Astrocyte of the cerebellum (primary cell): ENCODE measurements at regions not wholly inside any gene's neighbourhood (a gene's known extent, or its start where the extent isn't known, plus 50 kb on each side); places are given as distances from the start of the nearest gene placed in this dataset.

ENCODE experiments used
- DNase-seq: peaks from one replicate; pipeline ENCODE4 v3.0.0-alpha.2; 2011; ENCODE audit warnings: low read depth
- H3K4me3 ChIP-seq: 2 replicates; pipeline ENCODE4 v1.5.1; 2011; ENCODE audit warnings: mild to moderate bottlenecking, low read depth, low read length, moderate library complexity
- CTCF ChIP-seq: IDR thresholded peaks from 2 replicates; pipeline ENCODE4 v1.5.1; 2012; ENCODE audit warnings: low read length, low read depth, moderate library complexity, mild to moderate bottlenecking; ENCODE audit errors: missing control alignments
- in situ Hi-C: cut with HindIII; loops from 2 replicates; pipeline ENCODE4 v1.10.0; 2017; ENCODE audit warnings: low sequenced_read_pairs

DNA sequence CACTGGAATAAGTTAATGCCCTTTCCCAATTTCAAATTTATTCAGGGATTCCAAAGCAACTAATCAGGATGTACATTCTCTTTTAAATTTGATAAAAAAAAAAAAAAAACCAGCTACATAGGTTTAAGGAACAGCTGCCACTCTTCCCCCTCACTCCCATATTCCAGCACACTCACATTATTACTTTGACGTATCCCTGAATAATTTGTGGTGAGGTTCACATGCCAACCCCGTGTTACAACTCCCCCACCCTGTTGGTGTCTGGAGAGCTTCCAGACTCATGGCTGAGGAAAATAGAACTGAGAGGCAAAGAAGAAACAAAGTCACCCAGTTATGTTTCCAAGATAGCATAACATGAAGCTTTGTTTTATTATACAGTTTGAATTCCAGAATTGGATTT lies 300.5 kb upstream of the MME start:
- H3K4me3 ChIP-seq, result no peak overlapping the region
- peak; percentile 73 for DNase-seq
- in situ Hi-C loops, result no loop called here
- no peak for TF ChIP-seq CTCF

DNA sequence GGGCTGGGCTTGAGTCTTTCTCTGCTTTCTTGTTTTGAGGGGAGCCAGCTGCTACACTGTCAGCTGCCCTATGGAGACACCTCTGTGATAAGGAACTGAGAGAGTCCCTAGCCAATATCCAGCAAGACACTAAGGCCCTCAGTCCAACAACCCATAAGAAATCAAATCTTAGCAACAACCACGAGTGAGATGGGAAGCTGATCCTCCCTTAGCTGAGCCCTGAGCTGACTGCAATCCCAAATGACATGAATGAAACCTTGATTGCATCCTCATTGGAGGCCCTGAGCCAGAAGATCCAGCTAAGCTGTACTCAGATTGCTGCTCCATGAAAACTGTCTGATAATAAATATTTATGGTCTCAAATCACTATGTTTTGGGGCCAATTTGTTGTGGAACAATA lies 302.1 kb upstream of the MME start:
- H3K4me3 ChIP-seq, result no peak overlapping the region
- in situ Hi-C loops, result no loop called here
- no peak for TF ChIP-seq CTCF
- no peak for DNase-seq

DNA sequence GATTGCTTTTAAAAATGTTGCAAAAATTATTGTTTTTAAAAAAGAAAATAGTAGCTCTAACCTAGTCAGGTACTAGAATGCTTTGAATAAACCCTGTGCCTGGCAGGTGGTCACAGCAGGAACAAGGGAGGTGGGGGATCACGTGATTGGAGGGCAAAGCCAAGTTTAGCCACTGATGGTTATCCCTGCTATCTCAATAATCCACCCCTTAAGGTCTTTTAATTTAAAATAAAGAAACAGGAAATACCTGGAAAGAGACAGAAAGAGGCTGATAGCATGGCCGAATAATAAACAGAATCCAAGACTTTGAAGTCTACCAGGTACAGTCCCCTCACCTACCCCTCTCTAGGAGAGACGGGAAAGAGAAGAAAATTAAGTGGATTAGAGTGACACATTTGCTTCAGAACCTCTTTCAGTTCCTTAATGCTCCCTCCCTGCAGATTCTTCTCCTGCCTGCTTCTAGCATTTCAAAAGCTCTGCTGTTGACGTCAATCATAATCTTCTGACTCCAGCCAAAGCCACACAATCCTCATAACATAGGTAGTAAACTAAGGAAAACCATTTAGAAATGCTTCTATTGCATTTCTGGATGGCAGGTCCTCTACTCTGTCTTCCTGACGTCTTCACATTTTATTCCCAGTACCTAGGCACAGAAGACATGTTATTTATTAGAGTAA lies 303.4 kb upstream of the MME start:
- DNase-seq, result no peak
- in situ Hi-C loops, result no loop called here
- no peak for TF ChIP-seq CTCF
- H3K4me3 ChIP-seq, result no peak overlapping the region

DNA sequence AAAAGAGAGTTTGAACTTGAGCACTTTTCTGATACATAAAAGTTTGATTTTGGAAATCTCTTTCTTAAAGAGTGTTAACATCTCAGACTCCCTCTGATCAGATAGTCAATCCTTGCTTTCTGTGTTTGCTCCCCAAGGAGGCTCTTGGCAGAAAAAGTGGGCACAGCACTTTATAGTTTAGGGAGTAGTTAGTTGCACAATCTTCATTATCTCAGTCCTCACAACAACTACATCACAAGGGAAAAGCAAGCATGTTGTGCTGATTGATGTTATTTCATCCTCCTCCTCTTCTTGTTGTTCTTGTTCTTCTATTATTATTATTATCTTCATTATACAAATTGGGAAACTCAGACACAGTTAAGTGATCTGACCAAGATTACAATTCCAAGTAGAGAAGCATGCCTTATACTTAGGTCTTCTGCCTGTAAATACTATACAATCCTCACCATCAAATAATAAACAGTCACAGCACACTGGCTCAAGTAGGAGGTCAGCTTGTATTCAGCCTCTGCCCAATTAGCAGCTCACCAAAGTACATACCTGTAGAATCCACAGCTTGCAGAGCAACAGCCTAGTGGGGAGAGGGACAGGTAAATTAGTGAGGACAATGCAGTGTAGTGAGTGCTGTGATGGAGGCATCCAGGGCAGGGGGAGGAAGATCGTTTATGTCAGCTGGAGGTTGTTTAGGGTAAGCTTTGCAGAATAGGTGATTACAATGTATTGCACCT lies 304.1 kb upstream of the MME start:
- no peak for TF ChIP-seq CTCF
- in situ Hi-C loops, result no loop called here
- no peak overlapping the region for H3K4me3 ChIP-seq
- DNase-seq, result no peak

GRCh38 chr3:154766765-154767503 lies 313.2 kb upstream of the MME start:
- in situ Hi-C loops, result no loop called here
- TF ChIP-seq CTCF, result no peak
- no peak for DNase-seq
- no peak overlapping the region for H3K4me3 ChIP-seq

DNA sequence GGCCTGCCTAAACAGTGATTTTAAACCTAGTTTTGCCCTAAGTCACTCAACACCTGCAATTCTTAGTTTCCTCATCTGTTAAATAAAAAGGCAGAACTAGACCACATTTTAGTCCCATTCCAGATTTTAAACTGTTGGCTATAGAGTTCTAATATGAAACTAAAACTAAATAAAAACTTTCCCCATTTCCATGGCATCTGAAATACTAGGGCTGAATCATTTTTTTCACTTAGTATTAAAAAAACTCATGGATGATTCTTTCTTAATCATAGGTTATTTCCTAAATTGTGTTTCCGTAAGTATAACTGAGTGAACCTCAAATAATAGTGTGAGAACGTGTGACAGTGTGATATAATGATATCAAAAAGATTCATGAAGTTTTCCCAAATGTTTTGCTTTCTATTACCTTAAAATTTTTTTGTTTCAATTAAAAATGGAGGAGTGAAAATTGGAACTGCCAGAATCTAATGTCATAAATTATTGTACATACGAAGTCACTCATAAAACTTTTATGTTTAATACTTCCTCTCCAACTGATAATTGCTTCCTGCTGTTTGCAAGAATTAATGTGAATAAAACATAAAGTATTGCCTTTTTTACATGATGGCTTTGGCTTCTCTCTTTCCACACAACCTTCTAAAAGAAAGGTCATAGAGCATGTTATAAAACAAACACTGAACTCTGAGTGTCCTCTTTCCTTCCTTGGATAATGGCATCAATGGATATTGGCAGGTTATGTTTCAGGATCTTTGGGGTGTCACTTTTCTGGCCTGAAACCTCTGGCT lies 315.1 kb upstream of the MME start:
- no peak for TF ChIP-seq CTCF
- DNase-seq, result no peak
- in situ Hi-C loops, result no loop called here
- no peak overlapping the region for H3K4me3 ChIP-seq
